Upper lobe of right lung (tissue), 1 donor: ENCODE measurements at regions not wholly inside any gene's neighbourhood (a gene's known extent, or its start where the extent isn't known, plus 50 kb on each side); places are given as distances from the start of the nearest gene placed in this dataset.

Experiments used
- ATAC-seq: fragments of 200-7000 bp; cut with Tn5 transposase; one replicate; pipeline ENCODE4 v1.9.1; 2020; ENCODE audit warnings: mild to moderate bottlenecking, moderate library complexity
- DNase-seq: peaks from one replicate; pipeline ENCODE4 v3.0.0-alpha.2; 2020
- H3K27ac ChIP-seq: fragments of 200-600 bp; one replicate; pipeline ENCODE4 v1.8.0; 2022
- H3K27me3 ChIP-seq: fragments of 200-600 bp; one replicate; pipeline ENCODE4 v1.8.0; 2022; ENCODE audit warnings: mild to moderate bottlenecking
- H3K36me3 ChIP-seq: fragments of 200-600 bp; one replicate; pipeline ENCODE4 v1.8.0; 2022
- H3K4me1 ChIP-seq: fragments of 200-600 bp; one replicate; pipeline ENCODE4 v1.8.0; 2022
- H3K4me3 ChIP-seq: fragments of 200-600 bp; one replicate; pipeline ENCODE4 v1.8.0; 2022; ENCODE audit warnings: mild to moderate bottlenecking
- H3K9me3 ChIP-seq: fragments of 200-600 bp; one replicate; pipeline ENCODE4 v1.8.0; 2022
- intact Hi-C: fragments of 100-400 bp; cut with DNase I; formaldehyde crosslinking; loops from one replicate; pipeline ENCODE4 v1.11.0; 2022
- TF ChIP-seq, protein P1 (sequence below): fragments of 200-600 bp; IDR thresholded peaks from one replicate; pipeline ENCODE4 v1.8.0; 2022; ENCODE audit warnings: antibody characterized with exemption
- donor health status: DM: no; HTN: yes; CAD: no; lungs with severe emphysema.

DNA sequence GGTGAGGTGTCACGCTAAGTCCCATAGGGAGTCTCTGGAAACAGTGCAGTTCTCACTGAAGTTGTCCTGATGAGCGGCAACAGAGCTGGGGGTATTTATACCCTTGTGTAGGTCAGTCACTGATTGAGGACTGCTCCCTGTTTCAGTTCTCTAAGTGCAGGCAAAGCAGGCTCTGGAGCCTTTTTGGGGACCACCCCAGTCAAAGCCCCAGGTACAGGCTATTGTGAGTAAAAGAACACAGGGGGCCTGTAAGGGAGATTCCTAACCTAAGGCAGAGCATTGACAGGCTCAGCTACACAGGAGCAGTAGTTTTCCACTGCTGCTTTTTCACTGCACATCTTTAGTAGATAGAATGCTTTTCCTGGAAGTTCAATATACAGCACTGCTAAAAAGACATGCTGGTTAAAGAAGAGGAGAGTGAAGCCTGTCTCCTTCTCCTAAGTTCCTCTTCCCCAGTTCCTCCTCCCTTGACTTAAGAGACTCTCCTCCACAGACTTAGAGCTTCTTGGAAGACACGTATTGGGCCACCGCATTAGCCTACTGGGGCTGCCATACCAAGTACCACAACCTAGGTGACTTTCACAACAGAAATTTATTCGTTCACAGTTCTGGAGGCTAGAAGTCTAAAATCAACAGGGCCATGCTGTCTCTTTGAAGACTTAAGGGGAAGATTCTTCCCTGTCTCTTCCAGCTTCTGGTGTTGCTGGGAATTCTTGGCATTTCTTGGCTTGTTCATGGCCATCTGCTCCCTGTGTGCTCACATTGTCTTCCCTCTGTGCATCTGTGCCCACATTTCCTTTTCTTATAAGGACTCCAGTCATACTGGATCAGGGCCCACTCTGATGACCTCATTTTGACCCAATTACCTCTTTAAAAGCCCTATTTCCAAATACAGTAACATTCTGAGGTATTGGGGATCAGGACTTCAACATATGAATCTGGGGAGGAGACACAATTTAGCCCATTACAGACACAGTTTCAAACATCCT lies 221.0 kb downstream of the ESM1 start:
- TF ChIP-seq, protein P1, sequence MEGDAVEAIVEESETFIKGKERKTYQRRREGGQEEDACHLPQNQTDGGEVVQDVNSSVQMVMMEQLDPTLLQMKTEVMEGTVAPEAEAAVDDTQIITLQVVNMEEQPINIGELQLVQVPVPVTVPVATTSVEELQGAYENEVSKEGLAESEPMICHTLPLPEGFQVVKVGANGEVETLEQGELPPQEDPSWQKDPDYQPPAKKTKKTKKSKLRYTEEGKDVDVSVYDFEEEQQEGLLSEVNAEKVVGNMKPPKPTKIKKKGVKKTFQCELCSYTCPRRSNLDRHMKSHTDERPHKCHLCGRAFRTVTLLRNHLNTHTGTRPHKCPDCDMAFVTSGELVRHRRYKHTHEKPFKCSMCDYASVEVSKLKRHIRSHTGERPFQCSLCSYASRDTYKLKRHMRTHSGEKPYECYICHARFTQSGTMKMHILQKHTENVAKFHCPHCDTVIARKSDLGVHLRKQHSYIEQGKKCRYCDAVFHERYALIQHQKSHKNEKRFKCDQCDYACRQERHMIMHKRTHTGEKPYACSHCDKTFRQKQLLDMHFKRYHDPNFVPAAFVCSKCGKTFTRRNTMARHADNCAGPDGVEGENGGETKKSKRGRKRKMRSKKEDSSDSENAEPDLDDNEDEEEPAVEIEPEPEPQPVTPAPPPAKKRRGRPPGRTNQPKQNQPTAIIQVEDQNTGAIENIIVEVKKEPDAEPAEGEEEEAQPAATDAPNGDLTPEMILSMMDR: no peak
- no peaks in the 10 kb centered on the region for H3K9me3 ChIP-seq
- no peak overlapping the region for H3K4me3 ChIP-seq
- no peaks in the 10 kb centered on the region for H3K4me1 ChIP-seq
- H3K36me3 ChIP-seq: no peaks in the 10 kb centered on the region
- intact Hi-C loops: no loop called here
- no peak overlapping the region for H3K27ac ChIP-seq
- ATAC-seq (peak; percentile 64), DNase-seq (no peak)
- no peaks in the 10 kb centered on the region for H3K27me3 ChIP-seq

- Histone ChIP-seq H3K36me3 (no peaks in the 10 kb centered on the region), H3K9me3 (no peaks in the 10 kb centered on the region), H3K27ac (no peak overlapping the region), H3K27me3 (no peaks in the 10 kb centered on the region), H3K4me3 (no peak overlapping the region), H3K4me1 (no peaks in the 10 kb centered on the region)
- intact Hi-C loops: no loop called here
- DNase-seq: no peak
- TF ChIP-seq, protein P1: no peak
- no peak for ATAC-seq
Measured at GRCh38 chr5:54761213-54761701, 224.1 kb downstream of the ESM1 start.

GRCh38 chr5:54760182-54760935 lies 225.0 kb downstream of the ESM1 start:
- no peak for ATAC-seq
- Histone ChIP-seq H3K36me3 (no peaks in the 10 kb centered on the region), H3K9me3 (no peaks in the 10 kb centered on the region), H3K4me1 (no peaks in the 10 kb centered on the region), H3K27me3 (no peaks in the 10 kb centered on the region), H3K4me3 (no peak overlapping the region), H3K27ac (no peak overlapping the region)
- intact Hi-C loops: no loop called here
- TF ChIP-seq, protein P1: no peak
- DNase-seq: no peak

GRCh38 chr5:54758038-54758437 lies 227.4 kb downstream of the ESM1 start:
- DNase-seq (no peak), ATAC-seq (no peak)
- TF ChIP-seq, protein P1: no peak
- Histone ChIP-seq H3K27me3 (no peaks in the 10 kb centered on the region), H3K4me1 (no peaks in the 10 kb centered on the region), H3K27ac (no peak overlapping the region), H3K36me3 (no peaks in the 10 kb centered on the region), H3K9me3 (no peaks in the 10 kb centered on the region), H3K4me3 (no peak overlapping the region)
- intact Hi-C loops: no loop called here

- intact Hi-C loops: no loop called here
- Histone ChIP-seq H3K4me1 (no peaks in the 10 kb centered on the region), H3K9me3 (no peaks in the 10 kb centered on the region), H3K4me3 (no peak overlapping the region), H3K27ac (no peak overlapping the region), H3K36me3 (no peaks in the 10 kb centered on the region), H3K27me3 (no peaks in the 10 kb centered on the region)
- TF ChIP-seq, protein P1: no peak
- ATAC-seq (no peak), DNase-seq (no peak)
Measured at GRCh38 chr5:54757541-54757940, 227.9 kb downstream of the ESM1 start.
